ENCODE measurements at regions not wholly inside any gene's neighbourhood (a gene's known extent, or its start where the extent isn't known, plus 50 kb on each side); places are given as distances from the start of the nearest gene placed in this dataset.

GRCh38 chr13:111923991-111924677, 142.8 kb upstream of the SOX1 start:
- Histone ChIP-seq H2AFZ (ENCODE audit: low read depth) (no peak overlapping the region), H3K9ac (no peak overlapping the region), H3K79me2 (ENCODE audit: insufficient read depth) (no peaks in the 10 kb centered on the region), H3K27ac (ENCODE audit: low read depth in 2 of 2, low read length in 1 of 2) (no peak overlapping the region), H3K4me3 (ENCODE audit: low read depth in 2 of 2, low read length in 1 of 2) (no peak overlapping the region), H4K20me1 (ENCODE audit: insufficient read depth) (no peaks in the 10 kb centered on the region), H3K9me2 (no peaks in the 10 kb centered on the region), H3K9me3 (no peaks in the 10 kb centered on the region), H3K27me3 (ENCODE audit: insufficient read depth) (no peaks in the 10 kb centered on the region; the same call in 1 of the 2 replicates), H3K36me3 (replicated peaks in 1 of 2; ENCODE audit: control insufficient read depth in 1 of 2, insufficient read depth in 2 of 2, low read length in 1 of 2) (no peaks in the 10 kb centered on the region), H3K4me1 (ENCODE audit: control insufficient read depth in 1 of 2, insufficient read depth in 2 of 2, low read depth in 1 of 2, low read length in 1 of 2) (no peaks in the 10 kb centered on the region), H3K4me2 (no peak overlapping the region), H3F3A (replicated peaks; ENCODE audit: insufficient read depth) (no peaks in the 10 kb centered on the region)
- POLR2A ChIA-PET = no interaction called here
- WGBS (ENCODE audit: low lambda C conversion rate) = 44% methylated on average over 15 of the region's 15 CpGs
- DNase-seq = no peak
- CTCF ChIA-PET = interaction anchor here (1.6 kb wide), 1 partner anchor 11 kb away, joined by 4 read pairs; no protein-coding TSS in a partner anchor
- TF ChIP-seq IRF3 (IDR thresholded peaks at IDR 0.05; ENCODE audit: low read depth, low read length) (no peak), NFIC (IDR thresholded peaks at IDR 0.05; ENCODE audit: borderline replicate concordance) (no peak), USF1 (IDR thresholded peaks at IDR 0.05; ENCODE audit: borderline replicate concordance, low read depth) (no peak)

- H3K9me2 ChIP-seq = no peaks in the 10 kb centered on the region
- no peaks in the 10 kb centered on the region for H3K36me3 ChIP-seq (replicated peaks in 1 of 2; ENCODE audit: control insufficient read depth in 1 of 2, insufficient read depth in 2 of 2, low read length in 1 of 2)
- no peak overlapping the region for H3K9ac ChIP-seq
- H3K4me3 ChIP-seq (ENCODE audit: low read depth in 2 of 2, low read length in 1 of 2) = no peak overlapping the region
- TF ChIP-seq EP300 (IDR thresholded peaks at IDR 0.05; ENCODE audit: borderline replicate concordance in 1 of 2, low read depth in 1 of 2, low read length in 1 of 2) = no peak
- no peak for TF ChIP-seq RFX5 (IDR thresholded peaks at IDR 0.05; ENCODE audit: low read length)
- no peak for TF ChIP-seq FOXJ3 (CRISPR knock-in tag; IDR thresholded peaks at IDR 0.05)
- no peak for TF ChIP-seq EZH2phosphoT487 (IDR thresholded peaks at IDR 0.05; ENCODE audit: borderline replicate concordance, low read depth)
- TF ChIP-seq NFIC (IDR thresholded peaks at IDR 0.05; ENCODE audit: borderline replicate concordance) = no peak
- no peak for TF ChIP-seq YY1 (IDR thresholded peaks at IDR 0.05; ENCODE audit: low read depth)
- no peak for TF ChIP-seq TEAD4 (IDR thresholded peaks at IDR 0.05; ENCODE audit: borderline replicate concordance, insufficient read depth)
- TF ChIP-seq USF1 (IDR thresholded peaks at IDR 0.05; ENCODE audit: borderline replicate concordance, low read depth) = no peak
- TF ChIP-seq IRF3 (IDR thresholded peaks at IDR 0.05; ENCODE audit: low read depth, low read length) = no peak
- TF ChIP-seq TAF1 (IDR thresholded peaks at IDR 0.05; ENCODE audit: borderline replicate concordance, low read depth, low read length) = no peak
- TF ChIP-seq SIN3A (IDR thresholded peaks at IDR 0.05; ENCODE audit: borderline replicate concordance, low read depth, low read length) = no peak
- POLR2A ChIA-PET = no interaction called here
- H3K79me2 ChIP-seq (ENCODE audit: insufficient read depth) = no peaks in the 10 kb centered on the region
- no peak overlapping the region for H3K27ac ChIP-seq (ENCODE audit: low read depth in 2 of 2, low read length in 1 of 2)
- WGBS (ENCODE audit: low lambda C conversion rate) = 5% methylated on average over 6 of the region's 6 CpGs
- no peaks in the 10 kb centered on the region for H3F3A ChIP-seq (replicated peaks; ENCODE audit: insufficient read depth)
- CTCF ChIA-PET = interaction anchor here (1.6 kb wide), 1 partner anchor 11 kb away, joined by 4 read pairs; no protein-coding TSS in a partner anchor
- H3K4me2 ChIP-seq = no peak overlapping the region
- no peak overlapping the region for H2AFZ ChIP-seq (ENCODE audit: low read depth)
- no peak for DNase-seq
- no peaks in the 10 kb centered on the region; the same call in 1 of the 2 replicates for H3K27me3 ChIP-seq (ENCODE audit: insufficient read depth)
- no peaks in the 10 kb centered on the region for H4K20me1 ChIP-seq (ENCODE audit: insufficient read depth)
- H3K9me3 ChIP-seq = no peaks in the 10 kb centered on the region
- H3K4me1 ChIP-seq (ENCODE audit: control insufficient read depth in 1 of 2, insufficient read depth in 2 of 2, low read depth in 1 of 2, low read length in 1 of 2) = no peaks in the 10 kb centered on the region
These were observed 142.3 kb upstream of the SOX1 start for GRCh38 chr13:111924678-111925075.

All from SK-N-SH (cell line).